ENCODE measurements at regions not wholly inside any gene's neighbourhood (a gene's known extent, or its start where the extent isn't known, plus 50 kb on each side); places are given as distances from the start of the nearest gene placed in this dataset.

- DNase-seq (ENCODE audit: extremely low read depth in 1 of 2, low read depth in 1 of 2) = no peak
Observed at GRCh38 chr3:182699550-182700170, 93.6 kb upstream of the ATP11B start.

GRCh38 chr3:182702216-182702615 lies 91.1 kb upstream of the ATP11B start:
- DNase-seq (ENCODE audit: extremely low read depth in 1 of 2, low read depth in 1 of 2) = no peak

- no peak for DNase-seq (ENCODE audit: extremely low read depth in 1 of 2, low read depth in 1 of 2)
Observed at GRCh38 chr3:182703233-182703632, 90.1 kb upstream of the ATP11B start.

- DNase-seq (ENCODE audit: extremely low read depth in 1 of 2, low read depth in 1 of 2) = no peak
Observed at GRCh38 chr3:182704926-182705325, 88.4 kb upstream of the ATP11B start.

GRCh38 chr3:182708810-182709209 lies 84.5 kb upstream of the ATP11B start:
- no peak for DNase-seq (ENCODE audit: extremely low read depth in 1 of 2, low read depth in 1 of 2)

GRCh38 chr3:182709306-182709705 lies 84.0 kb upstream of the ATP11B start:
- DNase-seq (ENCODE audit: extremely low read depth in 1 of 2, low read depth in 1 of 2) = no peak

DNA sequence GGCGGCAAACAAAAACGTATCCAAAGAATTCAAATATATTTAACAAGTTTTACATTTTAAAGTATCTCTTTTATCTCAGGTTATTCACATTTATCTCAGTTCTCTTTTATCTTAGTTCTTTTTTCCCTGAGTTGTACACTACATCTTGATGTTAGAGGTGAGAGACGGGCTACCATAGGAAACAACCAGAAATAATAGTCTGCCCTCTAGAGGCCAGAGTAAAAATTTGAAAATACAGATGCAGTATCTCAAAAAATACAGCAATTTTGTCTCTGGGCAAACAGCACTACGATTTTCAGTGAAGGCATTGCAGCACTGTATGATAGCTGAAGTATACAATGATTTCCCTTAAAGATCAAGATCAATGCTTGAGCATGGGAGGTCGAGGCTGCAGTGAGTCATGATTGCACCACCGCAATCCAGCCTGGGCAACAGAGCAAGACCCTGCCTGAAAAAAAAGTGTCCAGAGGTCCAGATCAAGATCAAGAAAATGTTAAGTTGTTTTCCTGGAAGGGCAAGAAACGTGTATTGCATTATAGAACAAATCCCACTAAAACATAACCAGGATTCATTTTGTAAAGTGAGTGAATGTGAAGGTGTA lies 82.6 kb upstream of the ATP11B start:
- DNase-seq (ENCODE audit: extremely low read depth in 1 of 2, low read depth in 1 of 2) = no peak

DNA sequence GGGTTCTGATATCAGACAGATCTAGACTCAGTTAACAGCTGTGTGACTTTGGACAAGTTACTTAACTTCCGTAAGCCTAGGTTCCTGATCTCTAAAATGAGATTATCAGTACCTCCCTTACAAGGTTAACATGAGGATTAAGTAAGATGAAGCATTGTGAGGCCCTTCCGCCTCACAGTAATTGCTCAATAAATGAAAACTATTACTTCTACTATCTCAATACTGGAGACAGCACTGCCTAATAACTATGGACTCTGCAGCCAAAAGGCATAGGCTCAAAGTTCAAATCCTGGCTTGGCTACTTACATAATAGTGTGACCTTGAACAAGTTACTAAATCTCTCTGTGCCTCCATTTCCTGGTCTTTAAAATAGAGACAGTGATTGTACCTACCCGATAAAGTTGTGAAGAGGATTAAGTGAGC lies 82.0 kb upstream of the ATP11B start:
- no peak for DNase-seq (ENCODE audit: extremely low read depth in 1 of 2, low read depth in 1 of 2)

GRCh38 chr3:182711853-182712252 lies 81.5 kb upstream of the ATP11B start:
- no peak for DNase-seq (ENCODE audit: extremely low read depth in 1 of 2, low read depth in 1 of 2)

DNA sequence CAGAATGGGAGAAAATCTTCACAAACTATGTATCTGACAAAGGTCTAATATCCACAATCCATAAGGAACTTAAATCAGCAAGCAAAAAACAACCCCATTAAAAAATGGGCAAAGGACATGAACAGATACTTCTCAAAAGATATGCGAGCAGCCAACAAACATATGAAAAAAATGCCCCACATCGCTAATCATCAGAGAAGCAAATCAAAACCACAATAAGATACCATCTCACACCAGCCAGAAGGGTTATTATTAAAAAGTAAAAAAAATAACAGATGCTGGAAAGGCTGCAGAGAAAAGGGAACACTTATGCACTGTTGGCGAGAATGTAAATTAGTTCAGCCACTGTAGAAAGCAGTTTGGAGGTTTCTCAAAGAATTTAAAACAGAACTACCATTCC lies 80.2 kb upstream of the ATP11B start:
- no peak for DNase-seq (ENCODE audit: extremely low read depth in 1 of 2, low read depth in 1 of 2)

- DNase-seq (ENCODE audit: extremely low read depth in 1 of 2, low read depth in 1 of 2) = no peak
Observed at GRCh38 chr3:182713743-182714517, 79.4 kb upstream of the ATP11B start.

DNA sequence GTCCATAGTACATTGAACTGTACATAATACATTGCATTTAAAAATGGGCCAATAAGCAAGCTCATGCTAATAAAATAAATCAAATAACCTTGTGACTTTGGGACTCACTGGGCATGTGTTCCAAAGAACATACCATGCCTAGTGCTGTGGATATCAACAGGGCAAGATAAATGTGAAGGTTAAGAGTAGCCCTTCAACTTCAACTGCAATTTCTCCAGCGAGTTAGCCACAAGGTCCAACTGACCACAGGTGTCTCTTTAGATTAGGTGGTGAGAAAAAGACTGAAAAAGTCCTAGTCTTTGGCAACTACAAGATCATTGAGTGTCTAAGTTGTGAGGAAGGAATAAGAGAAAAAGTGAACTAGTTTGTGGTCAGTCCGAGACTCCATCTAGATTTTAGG lies 78.3 kb upstream of the ATP11B start:
- DNase-seq (ENCODE audit: extremely low read depth in 1 of 2, low read depth in 1 of 2) = no peak

DNA sequence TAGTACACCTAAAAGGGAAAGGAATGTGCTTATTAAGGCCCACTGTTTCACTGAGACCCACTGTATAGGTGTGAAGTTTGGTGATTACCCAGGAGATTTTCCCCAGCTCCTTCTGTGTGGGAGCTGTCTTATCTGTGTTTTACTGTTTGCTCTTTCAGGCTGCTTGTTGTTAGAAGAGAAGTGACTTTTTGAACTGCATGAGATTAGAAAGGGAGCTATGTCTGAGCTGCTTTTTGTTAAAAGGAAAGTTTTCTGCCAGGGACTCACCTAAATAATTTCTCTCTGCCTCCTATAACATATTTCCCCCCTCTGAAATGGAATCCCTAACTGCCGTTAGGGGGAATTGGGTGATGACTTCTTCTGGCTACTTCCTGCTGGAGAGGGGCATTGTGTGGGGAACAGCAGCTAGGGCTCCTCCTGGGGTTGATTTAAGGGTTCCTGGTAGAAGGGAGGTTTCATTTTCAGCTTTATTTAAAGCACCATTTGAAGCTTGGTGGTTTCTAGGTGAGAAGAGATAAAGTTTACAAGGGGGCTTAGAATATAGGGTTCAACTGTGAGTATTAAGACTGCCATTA lies 77.1 kb upstream of the ATP11B start:
- DNase-seq (ENCODE audit: extremely low read depth in 1 of 2, low read depth in 1 of 2) = no peak

- DNase-seq (ENCODE audit: extremely low read depth in 1 of 2, low read depth in 1 of 2) = no peak
Observed at GRCh38 chr3:182717216-182717615, 76.1 kb upstream of the ATP11B start.

- no peak for DNase-seq (ENCODE audit: extremely low read depth in 1 of 2, low read depth in 1 of 2)
Observed at GRCh38 chr3:182722907-182723306, 70.4 kb upstream of the ATP11B start.

- no peak for DNase-seq (ENCODE audit: extremely low read depth in 1 of 2, low read depth in 1 of 2)
Observed at GRCh38 chr3:182723596-182723995, 69.7 kb upstream of the ATP11B start.

DNA sequence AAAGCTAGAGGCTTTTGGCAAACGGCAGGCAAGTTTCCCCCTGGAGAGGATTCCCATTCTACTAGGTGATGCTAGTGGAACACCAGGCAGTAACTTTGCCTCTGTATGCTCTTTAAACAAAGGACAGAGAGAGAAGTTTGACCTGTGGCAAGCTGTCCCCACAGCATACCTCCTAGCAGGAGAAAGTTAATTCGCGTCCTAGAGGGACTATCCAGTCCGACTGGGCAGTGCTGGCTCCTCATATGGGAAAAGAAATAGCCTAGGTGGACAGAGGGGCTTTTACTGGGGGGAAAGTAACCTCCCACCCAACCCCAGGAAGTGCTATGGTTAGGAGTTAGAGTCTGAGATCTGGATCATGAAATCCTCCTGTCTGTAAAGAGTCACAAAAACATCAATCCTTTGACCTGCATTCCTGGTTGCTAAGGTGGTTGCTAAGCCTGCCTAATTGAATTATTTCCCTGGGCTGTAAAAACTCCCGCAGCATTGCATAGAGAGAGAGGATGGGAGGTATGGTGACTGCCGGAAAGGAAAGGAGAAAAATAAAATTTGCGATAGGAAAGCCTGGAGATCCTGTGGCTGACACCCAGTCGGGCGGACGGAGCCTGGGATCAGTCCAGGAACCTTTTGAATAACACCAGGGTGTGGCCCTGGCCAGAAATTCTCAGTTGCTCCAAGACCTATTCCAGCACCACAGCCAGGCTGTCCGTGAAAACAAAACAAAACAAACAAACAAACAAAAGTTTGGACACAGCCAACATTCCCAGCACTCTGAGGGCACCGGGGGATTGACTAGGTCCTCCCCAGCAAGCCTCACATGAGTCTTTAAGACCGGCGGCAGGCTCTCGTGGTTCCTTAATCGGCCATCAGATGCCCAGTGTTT lies 67.7 kb upstream of the ATP11B start:
- DNase-seq (ENCODE audit: extremely low read depth in 1 of 2, low read depth in 1 of 2) = no peak

DNA sequence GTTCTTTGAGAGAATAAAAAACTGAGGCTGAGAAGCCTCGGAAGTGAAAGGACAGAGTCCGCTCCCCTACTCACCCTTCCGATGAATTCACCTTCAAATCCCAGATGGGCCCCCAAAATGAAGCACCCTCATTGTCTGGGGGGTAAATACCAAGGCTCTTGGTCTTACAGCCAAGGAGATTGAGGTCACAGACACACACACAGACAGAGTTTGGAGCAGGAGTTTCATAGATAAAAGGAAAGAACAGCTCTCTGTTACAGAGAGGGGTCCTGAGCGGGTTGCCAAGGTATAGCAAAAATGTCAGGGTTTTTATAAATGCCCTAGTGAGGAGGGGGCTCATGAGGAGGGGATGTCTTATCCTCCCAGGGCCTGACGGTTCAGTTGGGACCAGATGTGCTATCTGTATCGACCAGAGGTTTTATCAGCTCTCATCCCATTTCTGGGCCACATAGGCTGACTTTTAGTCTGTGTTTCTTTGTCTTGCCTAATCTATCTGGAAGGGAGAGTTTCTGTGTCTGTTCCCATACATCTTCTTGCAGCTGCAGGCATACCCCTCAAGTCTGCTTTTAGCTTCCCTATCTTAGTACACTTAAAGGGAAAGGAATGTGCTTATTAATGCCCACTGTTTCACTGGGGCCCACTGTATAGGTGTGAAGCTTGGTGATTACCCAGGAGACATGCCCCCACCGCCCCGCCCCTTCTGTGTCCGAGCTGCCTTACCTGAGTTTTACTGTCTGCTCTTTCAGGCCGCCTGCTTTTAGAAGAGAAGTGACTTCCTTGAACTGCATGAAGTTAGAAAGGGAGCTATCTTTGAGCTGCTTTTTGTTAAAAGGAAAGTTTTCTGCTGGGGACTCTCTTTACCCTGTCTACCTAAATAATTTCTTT lies 66.8 kb upstream of the ATP11B start:
- DNase-seq (ENCODE audit: extremely low read depth in 1 of 2, low read depth in 1 of 2) = no peak

DNA sequence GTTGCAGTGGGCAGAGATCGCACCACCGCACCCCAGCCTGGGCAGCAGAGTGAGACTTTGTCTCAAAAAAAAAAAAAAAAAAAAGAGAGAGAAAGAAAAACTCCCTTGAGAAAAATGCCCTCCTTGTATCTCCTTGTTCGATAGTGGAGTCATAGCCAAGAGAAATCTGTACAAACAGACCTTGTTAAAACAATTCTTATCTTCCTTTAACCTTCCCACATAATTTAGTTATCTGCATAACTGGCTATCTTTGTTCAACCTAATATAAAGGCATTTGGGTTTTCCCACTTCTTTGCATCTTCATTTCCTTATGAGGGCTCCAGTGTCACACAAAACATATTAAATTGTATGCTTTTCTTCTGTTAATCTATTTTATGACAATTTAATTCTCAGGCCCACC lies 65.1 kb upstream of the ATP11B start:
- no peak for DNase-seq (ENCODE audit: extremely low read depth in 1 of 2, low read depth in 1 of 2)
